Hematopoietic multipotent progenitor cell (in vitro differentiated cells): ENCODE measurements at regions not wholly inside any gene's neighbourhood (a gene's known extent, or its start where the extent isn't known, plus 50 kb on each side); places are given as distances from the start of the nearest gene placed in this dataset.

ENCODE experiments used
- DNase-seq, 3 donors: peaks; one replicate each; pipeline ENCODE4 v3.0.0-alpha.2; 2011 to 2015; ENCODE audit warnings: low read depth in 2 of 3, low spot score in 2 of 3

DNA sequence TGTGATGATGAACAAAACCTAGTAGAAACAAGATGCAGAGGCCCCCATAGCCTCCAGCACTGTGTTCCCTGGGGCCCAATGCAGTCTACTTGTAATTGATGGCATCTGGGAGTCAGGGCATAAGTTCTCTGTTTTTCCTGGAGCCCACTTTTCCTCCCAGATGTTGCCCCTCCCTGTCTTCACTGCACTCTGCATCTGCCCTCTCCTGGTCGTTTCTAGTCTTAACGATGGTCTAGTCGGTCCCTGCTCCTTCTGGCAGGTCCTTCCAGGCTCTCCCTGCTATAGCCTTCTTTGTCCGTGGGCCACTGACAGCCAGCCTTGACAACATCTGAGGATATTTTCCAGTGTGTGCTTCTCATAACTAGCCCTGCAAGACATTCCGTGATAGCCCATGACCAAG is 208.3 kb downstream of the GXYLT1 start:
- DNase-seq: no peak

GRCh38 chr12:41935911-41936310 is 208.8 kb downstream of the GXYLT1 start:
- no peak for DNase-seq

- DNase-seq: peak in 2 of 3 donors; percentile 93 to 94
Measured at GRCh38 chr12:41932470-41932991, 212.1 kb downstream of the GXYLT1 start.

- DNase-seq: peak in 2 of 3 donors; percentile 31 to 54
Measured at GRCh38 chr12:41930866-41931437, 213.7 kb downstream of the GXYLT1 start.

DNA sequence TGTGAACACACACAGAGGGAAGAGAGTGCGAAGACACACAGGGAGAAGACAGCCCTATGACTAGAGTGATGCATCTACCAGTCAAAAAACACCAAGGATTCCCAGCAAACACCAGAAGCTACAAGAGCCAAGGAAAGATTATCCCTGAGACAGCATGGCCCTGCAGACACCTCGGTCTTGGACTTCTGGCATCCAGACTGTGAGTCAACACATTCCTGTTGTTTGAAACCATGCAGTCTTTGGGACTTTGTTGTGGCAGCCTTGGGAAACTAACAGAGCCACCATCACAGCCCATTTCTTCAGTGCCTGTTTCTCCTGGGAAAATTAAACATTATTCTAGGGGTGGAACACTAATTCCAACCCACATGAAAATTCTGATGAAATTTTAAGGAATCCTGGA is 220.6 kb downstream of the GXYLT1 start:
- no peak for DNase-seq

- DNase-seq: no peak
Measured at GRCh38 chr12:41923351-41923750, 221.3 kb downstream of the GXYLT1 start.

DNA sequence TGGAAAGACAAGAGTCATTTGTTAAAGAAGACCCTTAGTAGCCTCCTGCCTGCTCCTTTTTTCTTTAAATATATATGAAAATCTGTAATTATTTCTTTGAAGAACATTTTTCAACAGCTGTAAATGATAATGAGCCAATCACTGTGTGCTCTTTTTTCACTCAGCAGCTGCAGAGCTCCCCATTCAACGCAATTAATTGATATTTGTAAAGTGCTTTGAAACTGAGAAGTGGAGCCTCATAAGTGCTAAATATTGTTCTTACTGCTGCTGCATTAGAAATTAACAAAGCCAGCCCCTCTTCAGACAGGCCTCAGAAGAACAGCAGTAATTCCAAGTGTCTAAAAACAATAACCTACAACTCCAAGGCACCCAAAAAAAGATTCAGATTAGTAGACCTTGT is 224.3 kb downstream of the GXYLT1 start:
- DNase-seq: no peak

DNA sequence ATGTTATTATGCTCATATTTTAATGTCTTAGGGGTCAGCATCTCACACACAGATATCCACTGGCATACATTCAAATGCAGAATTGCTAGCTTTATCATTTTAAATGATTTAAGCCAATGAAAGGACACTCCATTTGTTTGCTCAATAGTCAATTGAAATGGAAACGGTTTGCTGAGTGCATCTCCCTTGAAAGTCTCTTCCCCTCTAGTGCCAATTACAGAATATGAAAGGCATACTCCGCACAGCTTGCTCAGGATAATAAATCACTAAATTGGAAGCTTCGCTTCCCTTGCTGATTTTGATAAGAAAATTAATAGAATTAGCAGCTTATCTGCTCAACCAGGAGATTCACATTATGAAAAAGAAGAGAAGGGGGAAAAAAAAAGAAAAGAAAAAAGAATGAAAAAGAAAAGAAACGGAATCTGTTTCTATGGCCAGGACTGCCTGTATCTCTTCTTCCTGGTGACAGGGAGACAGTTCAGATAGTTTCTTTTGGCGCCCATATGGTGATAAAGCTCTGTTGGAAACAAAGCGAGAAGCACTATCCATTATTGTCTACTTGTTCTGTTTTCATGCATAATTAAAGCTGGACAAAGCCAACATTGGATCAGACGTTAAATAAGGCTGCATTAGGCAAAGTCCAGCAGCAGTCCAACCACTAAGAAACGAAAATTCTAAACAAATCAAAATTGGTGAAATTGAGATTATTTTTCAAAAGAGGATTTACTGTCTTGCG is 225.0 kb downstream of the GXYLT1 start:
- no peak for DNase-seq

DNA sequence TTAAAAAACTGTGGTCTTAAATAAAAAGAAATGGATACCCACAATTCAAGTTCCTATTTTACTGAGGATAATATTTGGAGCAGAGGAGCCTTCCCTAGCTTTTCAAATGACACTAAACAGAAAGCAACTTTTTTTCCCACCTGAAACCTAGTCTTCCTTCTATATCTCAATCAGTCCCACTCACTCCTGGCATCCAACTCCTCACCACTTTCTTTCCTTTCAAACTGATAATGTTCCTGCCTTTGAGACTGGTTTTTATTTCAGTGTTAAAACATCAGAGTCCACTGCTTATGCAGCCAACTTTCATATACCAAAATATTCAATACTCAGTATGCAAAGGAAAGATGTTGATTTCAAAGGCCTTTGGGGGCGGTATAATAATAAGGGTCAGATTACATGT is 225.6 kb downstream of the GXYLT1 start:
- no peak for DNase-seq

DNA sequence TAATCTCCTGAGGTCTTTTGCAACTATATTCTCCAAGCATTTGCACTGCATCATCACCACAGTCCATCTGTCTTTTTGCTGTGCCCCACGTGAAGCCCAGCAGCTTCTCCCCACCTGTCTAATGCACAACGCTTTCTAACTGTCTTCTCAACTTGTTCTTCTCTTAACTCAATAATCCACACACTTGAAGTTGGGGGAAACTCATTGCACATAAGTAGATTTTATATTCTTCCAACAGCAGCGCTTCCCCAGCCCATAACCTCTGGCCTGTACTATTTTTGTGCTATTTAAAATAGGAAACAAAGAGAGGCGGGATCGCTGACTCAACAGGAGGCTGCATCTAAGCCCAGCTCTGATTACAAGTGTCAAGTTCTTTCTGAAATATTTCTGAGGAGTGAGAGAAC is 226.7 kb downstream of the GXYLT1 start:
- no peak for DNase-seq

GRCh38 chr12:41917181-41917580 is 227.5 kb downstream of the GXYLT1 start:
- no peak for DNase-seq

DNA sequence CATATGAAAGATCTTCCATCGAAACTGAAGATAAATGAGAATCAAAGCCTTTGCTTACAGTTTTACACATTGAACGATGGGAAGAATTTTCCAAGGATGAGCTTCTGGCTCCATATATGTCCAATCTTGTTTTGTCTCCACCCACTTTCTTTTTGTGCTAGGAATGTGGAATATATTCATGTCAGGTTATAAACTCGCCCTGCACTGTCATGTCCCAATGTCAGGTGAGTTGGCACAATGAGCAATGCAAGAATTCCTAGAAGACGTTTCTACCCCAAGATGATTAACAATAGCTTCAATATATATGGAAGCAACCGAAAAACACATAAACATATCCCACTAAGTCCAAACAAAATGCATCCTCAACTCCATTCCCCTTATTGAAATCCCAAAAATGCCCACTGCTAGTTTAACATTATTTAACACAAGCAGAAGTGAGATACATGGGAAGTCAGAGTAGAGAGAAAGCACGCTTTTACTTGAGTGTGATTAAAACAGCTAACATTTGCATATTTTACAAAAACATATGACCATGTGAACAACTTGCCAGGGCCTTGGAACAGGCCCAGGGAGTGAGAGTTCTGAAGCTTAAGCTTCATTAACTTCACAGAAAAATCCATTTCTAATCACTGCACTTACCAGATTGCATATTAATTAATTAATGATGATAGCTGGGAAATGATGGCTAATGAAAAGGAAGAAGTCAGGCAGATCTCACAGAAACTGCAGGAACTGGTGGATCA is 233.9 kb downstream of the GXYLT1 start:
- no peak for DNase-seq

- no peak for DNase-seq
Measured at GRCh38 chr12:41908206-41908605, 236.5 kb downstream of the GXYLT1 start.

DNA sequence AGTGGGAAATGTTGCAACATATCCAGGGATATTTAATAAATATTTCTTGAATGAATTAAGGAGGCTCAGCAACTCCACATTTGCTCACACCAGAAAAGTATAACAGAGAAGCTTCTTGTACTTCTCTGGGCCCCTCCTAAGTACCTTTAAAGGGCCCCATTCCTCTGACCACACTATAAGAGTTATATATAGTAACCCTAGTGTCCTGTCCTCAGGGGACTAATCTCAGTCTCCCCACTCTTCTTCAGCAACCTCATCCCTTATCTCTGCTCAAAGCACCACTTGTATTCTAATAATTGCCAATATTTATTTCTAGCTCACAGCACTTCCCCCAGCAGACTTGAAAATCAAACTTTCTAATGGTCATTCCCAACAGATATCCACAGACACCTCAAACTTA is 237.1 kb downstream of the GXYLT1 start:
- no peak for DNase-seq

DNA sequence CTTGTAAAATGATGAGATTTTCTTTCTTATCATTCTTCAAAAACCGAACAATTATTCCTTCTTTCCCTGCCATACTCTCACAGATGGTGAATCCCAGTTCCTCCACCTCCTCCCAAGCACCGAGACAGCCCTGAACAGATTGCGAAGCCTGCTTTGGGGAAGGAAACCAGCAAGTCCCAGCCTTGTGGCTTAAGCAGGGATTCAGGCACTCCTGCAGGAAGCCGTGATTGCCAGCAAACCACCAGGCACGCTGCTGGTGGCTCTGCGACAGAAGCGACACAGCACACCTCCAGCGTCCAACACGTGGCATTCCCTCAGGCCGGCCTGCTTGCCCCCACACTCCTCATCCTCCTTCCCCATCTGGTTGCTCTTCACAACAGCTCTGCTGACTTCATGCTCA is 237.7 kb downstream of the GXYLT1 start:
- peak in 1 of 3 donors; percentile 17 for DNase-seq

DNA sequence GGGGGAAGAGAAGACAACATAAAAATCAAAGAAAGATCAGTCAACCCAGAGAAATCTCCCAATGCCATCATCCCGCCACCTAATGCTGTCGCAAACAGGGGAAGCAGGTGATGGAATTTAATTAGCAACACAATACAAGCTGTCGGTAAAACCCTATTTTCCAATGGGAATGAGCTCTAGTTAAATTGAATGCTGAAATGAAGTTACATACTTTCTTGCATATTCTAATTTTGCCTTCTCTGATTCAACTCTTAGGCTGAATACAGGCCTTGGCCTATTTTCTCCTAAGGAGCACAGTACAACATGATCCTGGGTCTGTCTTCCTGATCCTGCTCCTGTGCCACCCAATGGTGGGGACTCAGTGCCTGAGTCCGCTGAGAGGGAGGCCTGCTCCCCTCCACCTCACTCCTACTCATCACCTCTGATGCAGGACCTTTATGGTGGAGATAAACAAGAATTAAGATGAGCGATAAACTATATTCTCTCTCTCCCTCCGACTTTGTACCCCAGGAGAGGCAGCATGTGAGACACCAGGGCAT is 238.8 kb downstream of the GXYLT1 start:
- DNase-seq: no peak

GRCh38 chr12:41905073-41905758 is 239.5 kb downstream of the GXYLT1 start:
- no peak for DNase-seq

DNA sequence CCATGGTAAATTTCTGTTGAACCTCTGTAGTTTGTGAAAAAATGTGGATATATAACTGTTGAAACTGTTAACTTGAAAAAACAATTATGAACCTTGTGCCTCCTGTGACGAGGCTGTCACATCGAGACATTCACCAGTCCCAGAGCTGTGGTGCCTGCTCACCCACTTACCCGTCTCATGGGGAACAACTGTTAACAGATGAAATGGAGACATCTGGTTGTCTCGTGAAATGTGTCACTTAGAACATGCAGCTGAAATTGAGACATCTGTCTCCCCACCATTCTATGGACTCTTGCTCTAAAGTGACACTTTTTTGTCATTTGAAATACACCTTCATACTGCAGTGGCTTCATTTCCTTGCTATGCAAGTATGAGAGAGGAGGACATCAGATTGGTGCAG is 240.6 kb downstream of the GXYLT1 start:
- DNase-seq: no peak

DNA sequence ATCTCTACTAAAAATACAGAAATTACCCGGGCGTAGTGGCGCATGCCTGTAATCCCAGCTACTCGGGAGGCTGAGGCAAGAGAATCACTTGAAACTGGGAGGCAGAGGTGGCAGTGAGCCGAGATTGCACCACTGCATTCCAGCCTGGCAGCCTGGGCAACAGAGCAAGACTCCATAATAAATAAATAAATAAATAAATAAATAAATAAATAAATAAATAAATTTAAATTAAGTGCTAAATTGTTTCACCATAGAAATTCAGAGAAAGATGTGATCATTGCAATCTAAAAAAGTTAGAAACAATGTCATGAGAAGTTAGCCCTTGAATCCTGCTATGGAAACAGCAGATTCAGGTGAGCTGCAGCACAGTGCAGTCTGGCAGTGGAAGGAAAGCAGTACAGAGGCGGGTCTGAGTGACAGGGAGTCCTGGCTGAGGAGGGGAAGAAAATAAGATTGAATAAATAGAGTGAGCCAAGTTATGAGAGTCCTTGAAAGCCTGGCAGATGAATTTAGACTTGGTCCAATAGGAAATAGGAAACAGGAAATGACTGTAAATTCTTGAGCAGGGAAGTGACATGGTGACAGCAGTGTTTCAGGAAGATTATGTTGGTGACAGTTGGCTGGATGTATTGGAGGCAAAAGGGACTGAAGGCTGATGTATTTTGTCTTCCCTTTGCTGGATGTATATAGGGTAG is 241.5 kb downstream of the GXYLT1 start:
- no peak for DNase-seq

GRCh38 chr12:41899577-41899976 is 245.1 kb downstream of the GXYLT1 start:
- DNase-seq: no peak
